HG02852 (cell line): ENCODE measurements at regions not wholly inside any gene's neighbourhood (a gene's known extent, or its start where the extent isn't known, plus 50 kb on each side); places are given as distances from the start of the nearest gene placed in this dataset.

ENCODE experiments used
- ATAC-seq: cut with Tn5 transposase; IDR thresholded peaks from one replicate; pipeline ENCODE4 v1.9.1; 2021; ENCODE audit warnings: mild to moderate bottlenecking, moderate library complexity; ENCODE audit not compliant: unreplicated experiment

DNA sequence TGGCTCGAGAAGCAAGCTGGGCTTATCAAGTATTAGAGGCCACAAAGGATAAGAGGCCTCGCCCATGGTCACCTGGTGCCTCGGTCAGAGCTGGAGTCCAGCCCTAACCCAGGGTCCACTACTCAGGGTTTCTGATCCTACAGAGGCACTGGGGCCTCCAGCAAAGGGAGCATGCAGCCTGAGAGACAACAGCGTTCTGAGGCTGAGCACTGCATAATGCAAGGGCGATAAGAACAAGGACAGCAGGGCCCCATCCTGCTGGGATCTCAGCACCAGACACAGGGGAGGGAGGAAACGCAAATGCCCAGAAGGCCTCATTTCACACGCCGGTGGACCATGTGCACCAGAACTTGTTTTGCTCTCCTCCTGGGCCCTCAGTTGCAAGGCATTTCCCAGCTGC is 63.0 kb downstream of the C5orf15 start:
- no peak for ATAC-seq

GRCh38 chr5:133904641-133905040 is 63.8 kb downstream of the C5orf15 start:
- no peak for ATAC-seq

GRCh38 chr5:133902511-133903118 is 65.8 kb downstream of the C5orf15 start:
- ATAC-seq = no peak

DNA sequence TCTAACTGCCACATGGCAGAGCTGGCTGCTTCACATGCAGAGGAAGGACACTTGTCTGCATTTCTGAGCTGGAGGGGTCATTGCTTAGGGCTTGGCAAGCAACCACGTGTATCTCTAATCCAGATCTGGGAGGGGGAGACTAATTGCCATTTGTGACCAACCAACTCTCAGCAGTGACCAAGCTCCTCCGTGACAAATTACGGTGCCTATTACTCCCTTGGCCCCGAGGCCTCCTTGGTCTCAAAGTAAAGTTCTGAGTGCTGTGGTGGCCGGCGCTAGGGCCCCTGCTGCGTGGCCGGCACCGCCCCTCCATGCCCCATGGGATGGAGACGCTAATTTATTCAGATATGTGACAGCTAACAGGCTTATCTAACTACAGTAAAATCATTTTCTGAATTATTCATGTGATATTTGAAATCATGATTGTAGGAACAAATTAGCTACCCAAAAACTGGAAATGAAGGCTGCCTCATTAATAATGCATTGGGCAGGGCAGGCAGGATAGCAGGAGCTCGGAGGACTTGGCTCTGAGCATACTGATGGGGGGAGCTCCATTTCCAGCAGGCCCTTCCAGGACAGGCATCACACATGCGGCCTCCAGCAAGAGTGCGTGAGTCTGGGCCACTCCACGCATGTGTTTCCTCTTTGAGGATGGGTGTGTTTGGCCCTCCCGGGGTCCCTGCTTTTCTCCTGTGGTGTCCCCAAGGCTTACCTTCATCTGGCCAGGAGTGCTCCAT is 67.7 kb downstream of the C5orf15 start:
- no peak for ATAC-seq

DNA sequence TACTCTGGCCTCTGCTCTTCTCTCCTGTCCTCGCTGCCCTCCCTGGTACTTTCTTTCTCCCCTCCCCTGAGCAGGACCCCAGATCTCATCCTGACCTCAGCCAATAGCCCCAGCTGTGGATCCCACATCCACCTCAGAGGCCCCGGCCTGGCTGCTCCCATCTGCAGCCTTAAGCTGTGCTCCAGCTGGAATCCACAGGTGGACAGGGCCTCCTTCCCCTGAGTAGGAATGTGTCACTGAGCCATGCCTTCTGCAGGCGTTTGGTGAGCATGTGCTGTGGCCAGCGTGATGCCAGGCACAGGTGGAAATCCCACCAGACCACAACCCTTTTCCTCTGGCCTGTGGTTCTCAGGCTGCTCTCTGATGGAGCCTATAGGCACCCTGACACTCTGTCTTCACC is 68.9 kb downstream of the C5orf15 start:
- no peak for ATAC-seq

- no peak for ATAC-seq
These were observed 70.0 kb downstream of the C5orf15 start for GRCh38 chr5:133898440-133898839.

GRCh38 chr5:133897431-133897830 is 71.0 kb downstream of the C5orf15 start:
- ATAC-seq = no peak

GRCh38 chr5:133896873-133897272 is 71.6 kb downstream of the C5orf15 start:
- no peak for ATAC-seq

- no peak for ATAC-seq
These were observed 72.2 kb downstream of the C5orf15 start for GRCh38 chr5:133895979-133896845.

DNA sequence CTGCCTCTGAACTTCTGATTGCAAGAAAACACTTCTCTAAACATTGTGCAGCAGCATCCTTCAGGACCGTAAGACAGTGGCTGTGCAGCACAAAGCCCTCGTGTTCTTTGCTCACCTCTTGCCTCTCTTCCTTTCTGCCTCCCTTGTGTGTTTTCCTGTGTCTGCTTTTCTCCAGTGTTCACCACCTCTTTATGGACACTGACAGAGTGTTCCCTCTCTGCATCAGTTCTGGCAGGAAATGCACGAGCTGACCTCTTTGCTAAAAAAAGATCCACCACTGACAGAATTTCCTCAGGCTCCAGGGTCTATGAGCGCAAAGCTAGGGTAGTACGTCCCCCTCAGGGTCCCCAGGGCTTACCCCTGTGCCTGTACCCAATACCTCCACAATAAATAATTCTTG is 74.3 kb downstream of the C5orf15 start:
- ATAC-seq = no peak

- ATAC-seq = no peak
These were observed 75.7 kb downstream of the C5orf15 start for GRCh38 chr5:133892774-133893173.

GRCh38 chr5:133892306-133892705 is 76.1 kb downstream of the C5orf15 start:
- ATAC-seq = no peak

DNA sequence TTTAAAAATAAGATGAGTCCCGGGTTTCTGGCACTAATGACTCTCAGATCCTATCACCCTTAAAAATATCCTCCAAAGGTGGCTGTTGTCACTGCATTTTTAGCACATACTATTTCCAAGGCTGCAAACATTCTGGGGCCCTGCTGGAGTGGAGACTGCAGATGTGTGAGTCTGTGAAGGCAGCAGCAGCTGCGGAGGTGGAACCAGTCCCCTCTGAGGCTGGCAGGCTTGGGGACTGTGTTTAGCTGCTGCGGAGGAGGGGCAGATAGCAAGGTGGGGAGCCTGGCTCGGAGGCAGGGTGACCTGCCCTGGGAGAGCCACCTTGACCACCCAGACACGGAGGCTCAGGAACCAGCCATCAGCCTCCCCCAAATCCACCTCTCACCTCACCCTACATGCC is 77.0 kb downstream of the C5orf15 start:
- no peak for ATAC-seq

GRCh38 chr5:133890776-133891280 is 77.6 kb downstream of the C5orf15 start:
- no peak for ATAC-seq

DNA sequence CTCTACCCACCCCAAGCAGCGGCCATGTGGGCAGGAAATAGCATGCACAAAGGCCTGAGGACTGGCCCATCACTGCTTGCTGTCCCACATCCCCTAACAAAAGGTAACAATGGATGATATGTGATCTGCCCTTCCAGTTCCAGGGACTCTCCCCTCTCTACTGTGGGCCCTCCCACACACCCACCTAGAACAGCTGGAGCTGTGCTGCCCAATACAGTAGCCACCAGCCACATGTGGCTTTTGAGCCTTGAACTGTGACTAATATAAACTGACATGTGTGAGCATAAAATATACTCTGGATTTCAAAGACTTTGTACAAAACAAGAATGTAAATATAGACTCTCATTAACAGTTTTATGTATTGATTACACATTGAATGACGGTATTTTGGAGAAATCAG is 78.1 kb downstream of the C5orf15 start:
- no peak for ATAC-seq

DNA sequence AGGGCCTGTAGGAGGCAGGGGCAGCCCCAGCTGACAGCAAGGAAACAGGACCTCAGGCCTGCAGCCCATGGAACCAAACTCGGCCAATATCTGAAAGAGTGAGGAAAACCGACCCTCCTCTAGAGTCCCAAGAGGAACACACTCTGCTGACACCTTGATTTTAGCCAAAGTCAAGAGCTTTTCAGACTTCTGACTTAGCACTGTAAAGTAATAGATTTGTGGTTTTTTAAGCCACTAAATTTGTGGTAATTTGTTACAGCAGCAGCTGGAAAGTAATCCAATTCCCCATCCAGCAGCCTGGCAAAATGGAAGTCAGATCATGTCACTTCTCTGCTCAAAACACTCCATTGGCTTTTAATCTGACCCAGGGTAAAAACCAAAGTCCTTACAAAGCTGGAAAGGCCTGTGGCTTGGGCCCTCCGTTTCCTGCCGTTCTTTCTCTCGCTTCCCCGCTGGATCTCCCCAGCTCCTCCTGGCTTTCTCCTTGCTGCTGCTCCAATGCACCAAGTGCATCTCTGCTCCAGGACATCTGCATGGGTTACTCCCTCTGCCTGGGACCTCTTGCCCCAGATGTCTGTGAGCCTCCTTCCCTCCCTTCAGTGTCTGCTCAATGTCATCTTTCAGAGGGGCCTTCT is 79.0 kb downstream of the C5orf15 start:
- no peak for ATAC-seq

DNA sequence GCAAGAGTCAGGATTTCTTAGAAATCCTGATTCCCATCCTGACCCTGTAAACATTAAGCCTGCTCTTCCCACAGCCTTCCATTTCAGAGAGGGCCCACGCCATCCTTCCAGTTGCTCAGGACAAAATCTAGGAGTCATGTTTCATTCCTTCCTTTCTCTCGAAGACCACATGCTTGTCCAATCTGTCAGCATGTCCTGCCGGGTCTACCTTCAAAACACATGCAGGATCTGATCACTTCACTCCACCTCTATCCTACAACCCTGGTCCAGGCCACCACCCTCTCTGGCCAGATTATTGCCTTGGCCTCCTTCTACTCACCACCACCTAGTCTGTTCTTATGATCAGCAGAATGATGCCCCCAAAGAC is 79.8 kb downstream of the C5orf15 start:
- ATAC-seq = no peak

DNA sequence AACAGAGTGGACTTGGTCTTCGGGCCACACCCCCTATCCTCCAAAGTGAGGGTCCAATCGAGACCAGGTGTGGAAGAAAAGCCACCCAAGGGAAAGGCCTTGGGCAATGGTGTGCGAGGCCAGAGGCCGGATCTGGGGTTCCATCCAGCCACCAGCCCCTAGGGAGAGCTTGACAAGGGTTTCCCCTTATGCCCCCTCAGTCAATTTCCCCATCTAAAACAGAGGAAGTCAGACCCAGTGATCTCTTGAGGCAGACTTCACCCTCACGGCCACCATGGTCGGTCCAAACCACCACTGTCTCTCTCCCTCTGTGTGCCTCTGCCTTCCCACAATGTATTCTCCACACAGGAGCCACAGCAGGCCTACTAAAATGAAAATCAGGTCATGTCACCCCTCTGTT is 82.9 kb downstream of the C5orf15 start:
- ATAC-seq = no peak

DNA sequence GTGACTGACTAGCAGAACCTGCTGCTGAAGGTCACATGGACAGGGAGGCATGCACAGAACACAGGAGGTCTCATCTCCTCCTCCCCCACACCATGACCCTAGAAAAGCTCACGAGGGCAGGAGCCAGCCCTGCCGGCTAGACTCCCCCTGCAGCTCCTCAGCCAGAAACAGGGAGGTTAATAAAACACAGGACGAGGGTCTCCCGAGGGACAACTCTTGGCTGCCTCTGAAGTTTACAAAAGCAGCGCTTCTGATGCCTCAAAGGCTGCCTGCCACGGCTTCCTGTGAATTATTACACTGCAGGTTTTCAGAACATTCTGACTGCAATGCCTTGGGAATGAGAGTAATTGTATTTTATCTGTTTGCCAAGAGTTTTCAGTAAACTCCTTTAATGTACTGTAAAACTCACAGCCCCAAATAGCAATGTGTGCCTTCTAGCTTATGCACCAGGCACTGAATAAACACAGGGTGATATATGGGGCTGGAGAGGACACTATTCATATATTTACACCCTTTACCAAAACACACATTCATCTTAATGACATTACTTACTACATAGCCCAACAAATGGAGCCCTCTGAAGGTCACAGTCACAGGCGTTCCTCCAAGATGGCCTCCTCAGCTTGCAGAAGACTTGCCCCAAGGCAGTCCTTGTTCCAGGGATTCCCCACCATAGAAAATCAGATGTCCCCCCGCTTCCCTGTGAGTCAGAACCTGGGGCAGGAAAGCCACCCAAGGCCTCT is 83.7 kb downstream of the C5orf15 start:
- ATAC-seq = no peak

DNA sequence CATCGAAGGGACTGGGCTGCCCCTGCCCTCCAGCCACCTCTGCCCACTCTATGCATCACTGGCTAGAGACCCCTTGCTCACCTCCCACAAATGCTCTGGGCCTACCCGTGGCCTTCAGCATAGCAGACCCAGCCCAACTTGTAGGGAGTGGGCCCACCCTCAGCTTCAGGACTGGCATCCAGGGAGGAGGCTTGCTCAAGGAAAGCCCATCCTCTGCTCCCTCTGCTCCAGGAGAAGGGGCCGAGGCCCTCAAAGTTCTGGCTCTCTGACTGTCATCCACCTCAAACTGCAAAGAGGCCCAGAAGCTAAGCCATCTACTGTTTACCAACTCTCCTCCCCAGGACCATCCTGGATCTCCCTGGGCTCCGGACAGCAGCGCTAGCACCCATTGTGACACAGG is 84.5 kb downstream of the C5orf15 start:
- ATAC-seq = no peak

- ATAC-seq = no peak
These were observed 85.6 kb downstream of the C5orf15 start for GRCh38 chr5:133882846-133883245.
